CD4-positive, alpha-beta T cell (primary cell): ENCODE measurements at regions not wholly inside any gene's neighbourhood (a gene's known extent, or its start where the extent isn't known, plus 50 kb on each side); places are given as distances from the start of the nearest gene placed in this dataset.
"Not testable (repeated sequence)": the region's sequence is repeated elsewhere in the genome, so short reads cannot be mapped to it uniquely, and the experiment has no call there.

Experiments
- ATAC-seq: fragments of 200-7000 bp; cut with Tn5 transposase; one replicate; pipeline ENCODE4 v1.10.0; 2022; ENCODE audit warnings: mild to moderate bottlenecking; ENCODE audit not compliant: poor library complexity
- CTCF ChIA-PET: fragments of 350-600 bp; sonication (Branson Sonifier 250); formaldehyde crosslinking; loops from one replicate; lab custom pipeline; 2021; ENCODE audit warnings: antibody characterized with exemption, inconsistent platforms; lab: Charles Lee
- POLR2A ChIA-PET: fragments of 350-600 bp; sonication (Branson Sonifier 250); formaldehyde crosslinking; loops from one replicate; lab custom pipeline; 2021; ENCODE audit warnings: antibody characterized with exemption, inconsistent platforms; lab: Charles Lee
- DNase-seq, 14 experiments: peaks; one replicate each; pipeline ENCODE4 v3.0.0-alpha.2; 2013 to 2020; ENCODE audit warnings: mixed read lengths in 2 of 14
- H3K27ac ChIP-seq, 2 donors: one replicate each; pipeline versions ENCODE4 v1.5.1 to v1.7.0; 2013; ENCODE audit warnings: low read length in 2 of 2, low read depth in 1 of 2, mild to moderate bottlenecking in 1 of 2
- H3K27me3 ChIP-seq, 2 experiments: 1 replicate in 1 of 2; 2 replicates in 1 of 2; pipeline versions ENCODE4 v1.6.1 to v1.7.0; 2013; ENCODE audit warnings: low read length in 2 of 2, control low read depth in 1 of 2, mild to moderate bottlenecking in 1 of 2, moderate library complexity in 1 of 2; ENCODE audit not compliant: insufficient read depth in 2 of 2, control insufficient read depth in 1 of 2
- H3K36me3 ChIP-seq: one replicate; pipeline ENCODE4 v1.6.1; 2013; ENCODE audit warnings: low read length, control low read depth; ENCODE audit not compliant: insufficient read depth
- H3K4me1 ChIP-seq: one replicate; pipeline ENCODE4 v1.6.1; 2013; ENCODE audit warnings: low read length, control low read depth; ENCODE audit not compliant: insufficient read depth
- H3K4me3 ChIP-seq: one replicate; pipeline ENCODE4 v1.5.1; 2013; ENCODE audit warnings: mild to moderate bottlenecking, low read length, moderate library complexity
- H3K9me3 ChIP-seq, 2 experiments: 1 replicate in 1 of 2; 2 replicates in 1 of 2; pipeline versions ENCODE4 v1.6.1 to v1.7.0; 2013; ENCODE audit warnings: low read length in 2 of 2, mild to moderate bottlenecking in 2 of 2, control low read depth in 1 of 2, moderate library complexity in 1 of 2; ENCODE audit not compliant: control insufficient read depth in 1 of 2, insufficient read depth in 1 of 2
- H3K27ac Mint-ChIP-seq: one replicate; pipeline ENCODE4 v1.8.0; 2020; ENCODE audit warnings: mixed read lengths
- H3K27me3 Mint-ChIP-seq: one replicate; pipeline ENCODE4 v1.8.0; 2021; ENCODE audit warnings: mixed read lengths
- H3K36me3 Mint-ChIP-seq: one replicate; pipeline ENCODE4 v1.8.0; 2021; ENCODE audit warnings: low read depth, mixed read lengths
- H3K4me1 Mint-ChIP-seq: one replicate; pipeline ENCODE4 v1.8.0; 2021; ENCODE audit warnings: low read depth, mixed read lengths
- H3K4me3 Mint-ChIP-seq: one replicate; pipeline ENCODE4 v1.8.0; 2020; ENCODE audit warnings: mild to moderate bottlenecking, mixed read lengths
- H3K9me3 Mint-ChIP-seq: one replicate; pipeline ENCODE4 v1.8.0; 2020; ENCODE audit warnings: mixed read lengths
- intact Hi-C, 2 experiments: fragments of 100-400 bp; cut with DNase I in 1 of 2; cut with micrococcal nuclease in 1 of 2; formaldehyde crosslinking; loops; one replicate each; pipeline versions ENCODE4 v1.15.1 to v1.9.0; 2023 to 2025; cut with DNase I, micrococcal nuclease
- TF ChIP-seq, protein P1 (sequence below): fragments of 200-600 bp; IDR thresholded peaks from one replicate; pipeline ENCODE4 v1.8.0; 2022; ENCODE audit warnings: antibody characterized with exemption, mild to moderate bottlenecking

DNA sequence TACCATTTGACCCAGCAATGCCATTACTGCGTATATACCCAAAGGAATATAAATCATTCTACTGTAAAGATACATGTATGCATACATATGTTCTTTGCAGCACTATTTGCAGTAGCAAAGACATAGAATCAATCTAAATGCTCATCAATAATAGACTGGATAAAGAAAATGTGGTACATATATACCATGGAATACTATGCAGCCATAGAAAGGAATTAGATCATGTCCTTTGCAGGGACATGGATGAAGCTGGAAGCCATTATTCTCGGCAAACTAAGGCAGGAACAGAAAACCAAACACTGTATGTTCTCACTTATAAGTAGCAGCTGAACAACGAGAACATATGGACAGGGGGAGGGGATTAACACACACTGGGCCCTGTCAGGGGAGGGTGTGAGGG, 54.8 kb upstream of the ZNF30 start:
- H3K4me1 Mint-ChIP-seq, DNase-seq, CTCF ChIA-PET, H3K4me3 ChIP-seq, H3K27ac Mint-ChIP-seq, H3K27me3 Mint-ChIP-seq, POLR2A ChIA-PET, ATAC-seq, H3K9me3 ChIP-seq, H3K27me3 ChIP-seq, H3K9me3 Mint-ChIP-seq, H3K36me3 ChIP-seq, H3K36me3 Mint-ChIP-seq, H3K4me3 Mint-ChIP-seq, intact Hi-C loops, H3K4me1 ChIP-seq, H3K27ac ChIP-seq: not testable (repeated sequence)

DNA sequence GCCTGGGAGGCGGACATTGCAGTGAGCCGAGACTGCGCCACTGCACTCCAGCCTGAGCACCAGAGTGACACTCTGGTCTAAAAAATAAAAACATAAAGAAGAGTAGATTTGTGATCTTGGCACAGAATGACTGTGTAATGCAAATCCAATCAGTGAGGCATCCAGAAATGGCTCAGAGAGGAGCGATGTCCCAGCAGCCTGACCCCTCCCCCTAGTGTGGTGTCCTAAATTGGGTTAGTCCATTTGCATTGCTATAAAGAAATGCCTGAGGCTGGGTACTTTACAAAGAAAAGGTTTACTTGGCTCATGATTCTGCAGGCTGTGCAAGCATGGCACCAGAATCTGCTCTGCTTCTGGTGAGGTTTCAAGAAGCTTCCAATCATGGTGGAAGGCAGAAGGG, 59.1 kb upstream of the ZNF30 start:
- intact Hi-C loops, result no loop called here
- H3K4me1 ChIP-seq, result no peaks in the 10 kb centered on the region
- H3K27ac ChIP-seq, result no peak overlapping the region
- no peaks in the 10 kb centered on the region for H3K36me3 ChIP-seq
- Mint-ChIP-seq H3K9me3 (peaks cover 9% of the 10 kb centered on the region), H3K27ac (no peak overlapping the region), H3K27me3 (no peaks in the 10 kb centered on the region), H3K4me1 (no peaks in the 10 kb centered on the region), H3K4me3 (no peak overlapping the region), H3K36me3 (no peaks in the 10 kb centered on the region)
- CTCF ChIA-PET, result no interaction called here
- no peak for ATAC-seq
- TF ChIP-seq, protein P1, sequence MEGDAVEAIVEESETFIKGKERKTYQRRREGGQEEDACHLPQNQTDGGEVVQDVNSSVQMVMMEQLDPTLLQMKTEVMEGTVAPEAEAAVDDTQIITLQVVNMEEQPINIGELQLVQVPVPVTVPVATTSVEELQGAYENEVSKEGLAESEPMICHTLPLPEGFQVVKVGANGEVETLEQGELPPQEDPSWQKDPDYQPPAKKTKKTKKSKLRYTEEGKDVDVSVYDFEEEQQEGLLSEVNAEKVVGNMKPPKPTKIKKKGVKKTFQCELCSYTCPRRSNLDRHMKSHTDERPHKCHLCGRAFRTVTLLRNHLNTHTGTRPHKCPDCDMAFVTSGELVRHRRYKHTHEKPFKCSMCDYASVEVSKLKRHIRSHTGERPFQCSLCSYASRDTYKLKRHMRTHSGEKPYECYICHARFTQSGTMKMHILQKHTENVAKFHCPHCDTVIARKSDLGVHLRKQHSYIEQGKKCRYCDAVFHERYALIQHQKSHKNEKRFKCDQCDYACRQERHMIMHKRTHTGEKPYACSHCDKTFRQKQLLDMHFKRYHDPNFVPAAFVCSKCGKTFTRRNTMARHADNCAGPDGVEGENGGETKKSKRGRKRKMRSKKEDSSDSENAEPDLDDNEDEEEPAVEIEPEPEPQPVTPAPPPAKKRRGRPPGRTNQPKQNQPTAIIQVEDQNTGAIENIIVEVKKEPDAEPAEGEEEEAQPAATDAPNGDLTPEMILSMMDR, result no peak
- no peaks in the 10 kb centered on the region for H3K27me3 ChIP-seq
- POLR2A ChIA-PET, result no interaction called here
- no peak overlapping the region for H3K4me3 ChIP-seq
- DNase-seq, result no peak
- H3K9me3 ChIP-seq, result peaks cover 6 to 10% of the 10 kb centered on the region in 2 experiments

DNA sequence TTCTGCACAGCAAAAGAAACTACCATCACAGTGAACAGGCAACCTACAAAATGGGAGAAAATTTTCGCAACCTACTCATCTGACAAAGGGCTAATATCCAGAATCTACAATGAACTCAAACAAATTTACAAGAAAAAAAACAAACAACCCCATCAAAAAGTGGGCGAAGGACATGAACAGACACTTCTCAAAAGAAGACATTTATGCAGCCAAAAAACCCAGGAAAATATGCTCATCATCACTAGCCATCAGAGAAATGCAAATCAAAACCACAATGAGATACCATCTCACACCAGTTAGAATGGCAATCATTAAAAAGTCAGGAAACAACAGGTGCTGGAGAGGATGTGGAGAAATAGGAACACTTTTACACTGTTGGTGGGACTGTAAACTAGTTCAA, 61.5 kb upstream of the ZNF30 start:
- H3K4me3 Mint-ChIP-seq, POLR2A ChIA-PET, H3K4me3 ChIP-seq, H3K4me1 ChIP-seq, H3K9me3 ChIP-seq, DNase-seq, H3K36me3 Mint-ChIP-seq, H3K27ac Mint-ChIP-seq, H3K27ac ChIP-seq, intact Hi-C loops, H3K27me3 Mint-ChIP-seq, H3K36me3 ChIP-seq, H3K9me3 Mint-ChIP-seq, H3K27me3 ChIP-seq, H3K4me1 Mint-ChIP-seq, ATAC-seq, CTCF ChIA-PET: not testable (repeated sequence)

DNA sequence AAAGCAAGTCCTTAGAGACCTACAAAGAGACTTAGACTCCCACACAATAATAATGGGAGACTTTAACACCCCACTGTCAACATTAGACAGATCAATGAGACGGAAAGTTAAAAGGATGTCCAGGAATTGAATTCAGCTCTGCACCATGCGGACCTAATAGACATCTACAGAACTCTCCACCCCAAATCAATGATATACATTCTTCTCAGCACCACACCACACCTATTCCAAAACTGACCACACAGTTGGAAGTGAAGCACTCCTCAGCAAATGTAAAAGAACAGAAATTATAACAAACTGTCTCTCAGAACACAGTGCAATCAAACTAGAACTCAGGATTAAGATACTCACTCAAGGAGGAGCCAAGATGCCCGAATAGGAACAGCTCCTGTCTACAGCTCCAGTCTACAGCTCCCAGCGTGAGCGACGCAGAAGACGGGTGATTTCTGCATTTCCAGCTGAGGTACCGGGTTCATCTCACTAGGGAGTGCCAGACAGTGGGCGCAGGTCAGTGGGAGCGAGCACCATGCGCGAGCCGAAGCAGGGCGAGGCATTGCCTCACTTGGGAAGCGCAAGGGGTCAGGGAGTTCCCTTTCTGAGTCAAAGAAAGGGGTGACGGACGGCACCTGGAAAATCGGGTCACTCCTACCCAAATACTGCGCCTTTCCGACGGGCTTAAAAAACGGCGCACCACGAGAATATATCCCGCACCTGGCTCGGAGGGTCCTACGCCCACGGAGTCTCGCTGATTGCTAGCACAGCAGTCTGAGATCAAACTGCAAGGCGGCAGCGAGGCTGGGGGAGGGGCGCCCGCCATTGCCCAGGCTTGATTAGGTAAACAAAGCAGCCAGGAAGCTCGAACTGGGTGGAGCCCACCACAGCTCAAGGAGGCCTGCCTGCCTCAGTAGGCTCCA, 66.6 kb upstream of the ZNF30 start:
- H3K27ac ChIP-seq, result peak overlapping the region in 1 of 2 donors; percentile 29
- H3K36me3 Mint-ChIP-seq, result peaks cover 39% of the 10 kb centered on the region
- H3K27me3 Mint-ChIP-seq, CTCF ChIA-PET, H3K9me3 ChIP-seq, H3K36me3 ChIP-seq, H3K27me3 ChIP-seq, H3K9me3 Mint-ChIP-seq: not testable (repeated sequence)
- POLR2A ChIA-PET, result interaction anchor here (0.7 to 2.2 kb wide), 5 partner anchors 22 to 154 kb away, joined by 3 to 8 read pairs (median 5); partner anchors contain the start of genes ZNF30 and ZNF792
- intact Hi-C loops, result loop anchor here in 1 of 2 experiments (5.0 kb wide), 1 partner anchor 152 kb away; no protein-coding TSS in a partner anchor
- H3K4me3 ChIP-seq, result peak overlapping the region; percentile 54
- peaks cover 13% of the 10 kb centered on the region for H3K4me1 ChIP-seq
- ATAC-seq (peak; percentile 71), DNase-seq (peak in 3 of 14 experiments; percentile 6 to 11 (median 8))
- H3K27ac Mint-ChIP-seq, result peak overlapping the region; percentile 93
- peak overlapping the region; percentile 97 for H3K4me3 Mint-ChIP-seq
- peaks cover 47% of the 10 kb centered on the region for H3K4me1 Mint-ChIP-seq

DNA sequence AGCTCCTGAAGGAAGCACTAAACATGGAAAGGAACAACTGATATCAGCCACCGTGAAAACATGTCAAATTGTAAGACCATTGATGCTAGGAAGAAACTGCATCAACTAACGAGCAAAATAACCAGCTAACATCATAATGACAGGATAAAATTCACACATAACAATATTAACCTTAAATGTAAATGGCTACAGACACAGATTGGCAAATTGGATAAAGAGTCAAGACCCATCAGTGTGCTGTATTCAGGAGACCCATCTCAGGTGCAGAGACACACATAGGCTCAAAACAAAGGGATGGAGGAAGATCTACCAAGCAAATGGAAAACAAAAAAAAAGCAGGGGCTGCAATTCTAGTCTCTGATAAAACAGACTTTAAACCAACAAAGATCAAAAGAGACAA, 67.4 kb upstream of the ZNF30 start:
- ATAC-seq, H3K9me3 ChIP-seq, DNase-seq, H3K9me3 Mint-ChIP-seq, CTCF ChIA-PET, H3K27me3 Mint-ChIP-seq, H3K27me3 ChIP-seq, H3K27ac ChIP-seq, H3K36me3 ChIP-seq: not testable (repeated sequence)
- POLR2A ChIA-PET, result interaction anchor here (1.7 to 2.2 kb wide), 3 partner anchors 21 to 104 kb away, joined by 4 to 8 read pairs (median 8); partner anchors contain the start of genes ZNF30 and ZNF792
- peak overlapping the region; percentile 54 for H3K4me3 ChIP-seq
- intact Hi-C loops, result loop anchor here in 1 of 2 experiments (5.0 kb wide), 1 partner anchor 153 kb away; no protein-coding TSS in a partner anchor
- Mint-ChIP-seq H3K4me3 (peak overlapping the region; percentile 97), H3K4me1 (peaks cover 53% of the 10 kb centered on the region), H3K36me3 (peaks cover 44% of the 10 kb centered on the region), H3K27ac (peak overlapping the region; percentile 93)
- H3K4me1 ChIP-seq, result peaks cover 13% of the 10 kb centered on the region
